ENCODE measurements at regions not wholly inside any gene's neighbourhood (a gene's known extent, or its start where the extent isn't known, plus 50 kb on each side); places are given as distances from the start of the nearest gene placed in this dataset.

DNA sequence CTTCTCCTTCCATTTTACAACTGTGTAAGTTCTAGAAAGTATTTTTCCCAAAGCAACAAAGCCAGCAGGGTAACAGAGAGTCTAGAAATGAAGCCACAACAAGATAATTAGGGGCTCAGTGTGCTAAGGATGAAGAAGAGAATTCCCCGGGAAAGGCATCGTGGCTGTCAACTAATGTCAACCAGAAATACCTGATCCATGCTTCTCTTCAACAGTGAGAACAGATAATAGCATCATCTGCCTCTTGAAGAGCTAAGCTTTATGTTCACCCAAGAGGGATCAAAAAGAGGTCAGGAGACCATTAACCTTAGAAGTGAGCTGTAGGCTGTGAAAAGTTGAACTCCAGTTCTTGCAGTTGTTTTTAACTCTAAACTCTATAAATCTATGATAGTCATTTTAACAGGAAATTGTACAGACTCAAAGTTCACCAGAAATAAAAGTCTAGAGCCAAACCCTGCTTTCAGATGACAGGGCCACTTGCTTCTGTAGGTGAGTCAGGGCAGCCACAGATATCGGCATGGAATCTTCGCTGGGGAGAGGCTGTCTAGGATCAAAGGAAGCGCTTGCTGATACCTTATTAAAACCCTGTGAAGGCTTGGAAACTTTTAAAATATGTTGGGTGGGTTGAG, 540.7 kb upstream of the ID2 start:
- intact Hi-C loops (cut with micrococcal nuclease): no loop called here
- H3K36me3 ChIP-seq (ENCODE audit: control insufficient read depth, insufficient read depth, low read length): no peaks in the 10 kb centered on the region
- POLR2A ChIA-PET: no interaction called here
- TF ChIP-seq ZNF561 (CRISPR knock-in tag; conservative IDR thresholded peaks at IDR 0.05): no peak
- TF ChIP-seq ZNF696 (CRISPR knock-in tag; conservative IDR thresholded peaks at IDR 0.05): no peak
- no peak for TF ChIP-seq CBX1 (IDR thresholded peaks at IDR 0.05; ENCODE audit: low read depth)
- no peak for TF ChIP-seq DMBX1 (CRISPR knock-in tag; IDR thresholded peaks at IDR 0.05; ENCODE audit: borderline replicate concordance)
- no peak for TF ChIP-seq ZNF143 (CRISPR knock-in tag; IDR thresholded peaks at IDR 0.05)
- no peak for TF ChIP-seq TFAM (CRISPR knock-in tag; conservative IDR thresholded peaks at IDR 0.05)
- TF ChIP-seq, protein P1, sequence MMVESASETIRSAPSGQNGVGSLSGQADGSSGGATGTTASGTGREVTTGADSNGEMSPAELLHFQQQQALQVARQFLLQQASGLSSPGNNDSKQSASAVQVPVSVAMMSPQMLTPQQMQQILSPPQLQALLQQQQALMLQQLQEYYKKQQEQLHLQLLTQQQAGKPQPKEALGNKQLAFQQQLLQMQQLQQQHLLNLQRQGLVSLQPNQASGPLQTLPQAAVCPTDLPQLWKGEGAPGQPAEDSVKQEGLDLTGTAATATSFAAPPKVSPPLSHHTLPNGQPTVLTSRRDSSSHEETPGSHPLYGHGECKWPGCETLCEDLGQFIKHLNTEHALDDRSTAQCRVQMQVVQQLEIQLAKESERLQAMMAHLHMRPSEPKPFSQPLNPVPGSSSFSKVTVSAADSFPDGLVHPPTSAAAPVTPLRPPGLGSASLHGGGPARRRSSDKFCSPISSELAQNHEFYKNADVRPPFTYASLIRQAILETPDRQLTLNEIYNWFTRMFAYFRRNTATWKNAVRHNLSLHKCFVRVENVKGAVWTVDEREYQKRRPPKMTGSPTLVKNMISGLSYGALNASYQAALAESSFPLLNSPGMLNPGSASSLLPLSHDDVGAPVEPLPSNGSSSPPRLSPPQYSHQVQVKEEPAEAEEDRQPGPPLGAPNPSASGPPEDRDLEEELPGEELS (CRISPR knock-in tag; IDR thresholded peaks at IDR 0.05; ENCODE audit: borderline replicate concordance): no peak
- TF ChIP-seq ASH1L (IDR thresholded peaks at IDR 0.05; ENCODE audit: borderline replicate concordance, low read depth, partially characterized antibody): no peak
- TF ChIP-seq SMAD3 (CRISPR knock-in tag; conservative IDR thresholded peaks at IDR 0.05): no peak
- TF ChIP-seq, protein P2, sequence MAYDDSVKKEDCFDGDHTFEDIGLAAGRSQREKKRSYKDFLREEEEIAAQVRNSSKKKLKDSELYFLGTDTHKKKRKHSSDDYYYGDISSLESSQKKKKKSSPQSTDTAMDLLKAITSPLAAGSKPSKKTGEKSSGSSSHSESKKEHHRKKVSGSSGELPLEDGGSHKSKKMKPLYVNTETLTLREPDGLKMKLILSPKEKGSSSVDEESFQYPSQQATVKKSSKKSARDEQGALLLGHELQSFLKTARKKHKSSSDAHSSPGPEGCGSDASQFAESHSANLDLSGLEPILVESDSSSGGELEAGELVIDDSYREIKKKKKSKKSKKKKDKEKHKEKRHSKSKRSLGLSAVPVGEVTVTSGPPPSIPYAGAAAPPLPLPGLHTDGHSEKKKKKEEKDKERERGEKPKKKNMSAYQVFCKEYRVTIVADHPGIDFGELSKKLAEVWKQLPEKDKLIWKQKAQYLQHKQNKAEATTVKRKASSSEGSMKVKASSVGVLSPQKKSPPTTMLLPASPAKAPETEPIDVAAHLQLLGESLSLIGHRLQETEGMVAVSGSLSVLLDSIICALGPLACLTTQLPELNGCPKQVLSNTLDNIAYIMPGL (CRISPR knock-in tag; IDR thresholded peaks at IDR 0.05): no peak
- no peak for TF ChIP-seq ZNF780A (CRISPR knock-in tag; IDR thresholded peaks at IDR 0.05)
- TF ChIP-seq PTBP1 (IDR thresholded peaks at IDR 0.05; ENCODE audit: low read depth, low read length): no peak
- TF ChIP-seq PHB2 (IDR thresholded peaks at IDR 0.05; ENCODE audit: low read depth): no peak
- no peak for TF ChIP-seq BHLHE40 (IDR thresholded peaks at IDR 0.05; ENCODE audit: low read length)
- WGBS (ENCODE audit: insufficient coverage, low coverage, missing lambda C conversion rate): 3% methylated on average over 5 of the region's 5 CpGs
- BruUV-seq (replicated peaks): no TSS peak
- H3K4me1 ChIP-seq (replicated peaks in 1 of 2; ENCODE audit: control insufficient read depth in 2 of 2, insufficient read depth in 2 of 2, low read length in 2 of 2): no peaks in the 10 kb centered on the region
- DNase-seq (ENCODE audit: extremely low read depth in 1 of 4, low spot score in 3 of 4): no peak
- no peak overlapping the region for H3K27ac ChIP-seq (ENCODE audit: extremely low read depth, low read depth, low read length)
- no peak for ATAC-seq
- H3K79me2 ChIP-seq (ENCODE audit: control insufficient read depth, insufficient read depth, low read length): no peaks in the 10 kb centered on the region
- in situ Hi-C loops (cut with MboI): no loop called here
- H3K4me3 ChIP-seq: no peak overlapping the region
- no peak overlapping the region for H3K4me2 ChIP-seq (ENCODE audit: insufficient read depth, low read length)
- no peaks in the 10 kb centered on the region for H4K20me1 ChIP-seq (replicated peaks; ENCODE audit: control insufficient read depth, insufficient read depth, low read length)
- peaks cover 0 to 5% of the 10 kb centered on the region in 2 experiments; a peak in 2 of 5 replicates for H3K27me3 ChIP-seq (ENCODE audit: control insufficient read depth in 2 of 2, insufficient read depth in 2 of 2, low read length in 2 of 2)
- H3K9me1 ChIP-seq (ENCODE audit: control insufficient read depth, insufficient read depth, low read length): no peaks in the 10 kb centered on the region
- H2AFZ ChIP-seq (ENCODE audit: low read depth, low read length): no peak overlapping the region
- H3K9ac ChIP-seq (ENCODE audit: insufficient read depth in 1 of 2, low read depth in 2 of 2, low read length in 2 of 2): no peak overlapping the region
- CTCF ChIA-PET (ENCODE audit: low intra/inter-chr PET ratio): no interaction called here
- no peak for FAIRE-seq
- no peaks in the 10 kb centered on the region for H3K9me3 ChIP-seq (replicated peaks; ENCODE audit: control insufficient read depth, insufficient read depth, low read depth, low read length)

Data from K562 (cell line).